ENCODE measurements at regions not wholly inside any gene's neighbourhood (a gene's known extent, or its start where the extent isn't known, plus 50 kb on each side); places are given as distances from the start of the nearest gene placed in this dataset.

- no peak for DNase-seq
- Histone ChIP-seq H3K27ac (replicated peaks) (no peak overlapping the region), H3K27me3 (ENCODE audit: low read depth) (no peaks in the 10 kb centered on the region), H3K36me3 (no peaks in the 10 kb centered on the region), H3K9me3 (replicated peaks) (no peaks in the 10 kb centered on the region), H3K4me1 (no peaks in the 10 kb centered on the region), H3K4me3 (no peak overlapping the region)
- intact Hi-C loops (cut with micrococcal nuclease) = no loop called here
- no peak for TF ChIP-seq CTCF (IDR thresholded peaks at IDR 0.05; ENCODE audit: borderline replicate concordance)
Measured at GRCh38 chr7:92963566-92963965, 127.2 kb upstream of the CDK6 start.

- peaks cover 4% of the 10 kb centered on the region for H3K9me3 ChIP-seq (replicated peaks)
Measured at GRCh38 chr7:92961961-92962360, 125.6 kb upstream of the CDK6 start.

GRCh38 chr7:92956575-92956974, 120.2 kb upstream of the CDK6 start:
- no peaks in the 10 kb centered on the region for H3K4me1 ChIP-seq
- DNase-seq = no peak
- intact Hi-C loops (cut with micrococcal nuclease) = no loop called here
- peaks cover 19% of the 10 kb centered on the region for H3K9me3 ChIP-seq (replicated peaks)
- no peak for TF ChIP-seq CTCF (IDR thresholded peaks at IDR 0.05; ENCODE audit: borderline replicate concordance)
- no peaks in the 10 kb centered on the region for H3K27me3 ChIP-seq (ENCODE audit: low read depth)
- no peak overlapping the region for H3K4me3 ChIP-seq
- H3K27ac ChIP-seq (replicated peaks) = no peak overlapping the region
- no peaks in the 10 kb centered on the region for H3K36me3 ChIP-seq

More at GRCh38 chr7:92961961-92962360, 125.6 kb upstream of the CDK6 start:
- Histone ChIP-seq H3K36me3 (no peaks in the 10 kb centered on the region), H3K27ac (replicated peaks) (no peak overlapping the region), H3K4me3 (no peak overlapping the region), H3K27me3 (ENCODE audit: low read depth) (no peaks in the 10 kb centered on the region), H3K4me1 (no peaks in the 10 kb centered on the region)
- TF ChIP-seq CTCF (IDR thresholded peaks at IDR 0.05; ENCODE audit: borderline replicate concordance) = no peak
- intact Hi-C loops (cut with micrococcal nuclease) = no loop called here
- DNase-seq = no peak

- intact Hi-C loops (cut with micrococcal nuclease) = no loop called here
- no peak for TF ChIP-seq CTCF (IDR thresholded peaks at IDR 0.05; ENCODE audit: borderline replicate concordance)
- Histone ChIP-seq H3K27ac (replicated peaks) (no peak overlapping the region), H3K9me3 (replicated peaks) (peaks cover 19% of the 10 kb centered on the region), H3K36me3 (no peaks in the 10 kb centered on the region), H3K27me3 (ENCODE audit: low read depth) (no peaks in the 10 kb centered on the region), H3K4me1 (no peaks in the 10 kb centered on the region), H3K4me3 (no peak overlapping the region)
- no peak for DNase-seq
Measured at GRCh38 chr7:92955081-92955480, 118.7 kb upstream of the CDK6 start.

GRCh38 chr7:92953657-92954056, 117.3 kb upstream of the CDK6 start:
- no peaks in the 10 kb centered on the region for H3K27me3 ChIP-seq (ENCODE audit: low read depth)
- no peak for DNase-seq
- no peaks in the 10 kb centered on the region for H3K4me1 ChIP-seq
- peaks cover 19% of the 10 kb centered on the region for H3K9me3 ChIP-seq (replicated peaks)
- intact Hi-C loops (cut with micrococcal nuclease) = no loop called here
- H3K4me3 ChIP-seq = no peak overlapping the region
- no peak overlapping the region for H3K27ac ChIP-seq (replicated peaks)
- no peak for TF ChIP-seq CTCF (IDR thresholded peaks at IDR 0.05; ENCODE audit: borderline replicate concordance)
- no peaks in the 10 kb centered on the region for H3K36me3 ChIP-seq

- DNase-seq = no peak
- no peak overlapping the region for H3K4me3 ChIP-seq
- no peaks in the 10 kb centered on the region for H3K36me3 ChIP-seq
- H3K9me3 ChIP-seq (replicated peaks) = no peaks in the 10 kb centered on the region
- H3K27ac ChIP-seq (replicated peaks) = no peak overlapping the region
- no peak for TF ChIP-seq CTCF (IDR thresholded peaks at IDR 0.05; ENCODE audit: borderline replicate concordance)
- no peaks in the 10 kb centered on the region for H3K4me1 ChIP-seq
- no peaks in the 10 kb centered on the region for H3K27me3 ChIP-seq (ENCODE audit: low read depth)
- intact Hi-C loops (cut with micrococcal nuclease) = no loop called here
Measured at GRCh38 chr7:92949748-92950147, 113.4 kb upstream of the CDK6 start.

All from left ventricle myocardium inferior (tissue), 1 donor.